ENCODE measurements at regions not wholly inside any gene's neighbourhood (a gene's known extent, or its start where the extent isn't known, plus 50 kb on each side); places are given as distances from the start of the nearest gene placed in this dataset.
"Not testable (repeated sequence)": the region's sequence is repeated elsewhere in the genome, so short reads cannot be mapped to it uniquely, and the experiment has no call there.

DNA sequence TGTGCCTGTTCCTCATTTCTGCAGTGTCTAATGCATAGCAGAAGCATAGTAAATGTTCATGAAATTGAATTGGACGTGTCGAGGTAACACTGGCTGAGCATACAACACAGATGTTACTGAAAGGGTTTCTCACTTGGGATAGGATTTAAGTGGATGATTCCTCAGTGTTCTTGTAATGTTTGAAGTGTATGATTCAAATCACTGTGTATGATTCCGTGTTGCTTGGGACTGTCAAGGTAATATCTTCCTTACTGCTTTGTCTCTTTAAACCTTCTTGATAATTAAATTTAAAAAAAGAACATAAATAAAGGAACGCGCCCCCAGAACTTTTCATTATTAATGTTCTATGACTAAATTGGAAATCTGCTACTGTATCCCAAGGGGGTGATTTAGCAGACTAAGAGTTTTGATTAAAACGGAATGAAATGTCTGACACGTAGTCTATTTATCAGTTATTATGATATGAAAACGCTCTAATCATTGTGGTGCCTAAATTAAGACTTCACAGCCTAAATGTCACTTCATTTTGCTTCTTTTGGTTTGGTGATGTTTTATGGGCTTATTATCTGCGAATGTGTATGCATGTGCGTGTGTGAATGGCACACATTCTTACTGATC, 696.9 kb upstream of the EPHA5 start:
- Histone ChIP-seq H3K27me3 (ENCODE audit: insufficient read depth) (no peaks in the 10 kb centered on the region), H3K27ac (ENCODE audit: low read depth in 2 of 2, low read length in 1 of 2) (no peak overlapping the region), H3K4me2 (no peak overlapping the region), H3K79me2 (ENCODE audit: insufficient read depth) (no peaks in the 10 kb centered on the region), H3K9ac (no peak overlapping the region), H2AFZ (ENCODE audit: low read depth) (no peak overlapping the region), H3F3A (replicated peaks; ENCODE audit: insufficient read depth) (no peaks in the 10 kb centered on the region), H3K4me1 (ENCODE audit: control insufficient read depth in 1 of 2, insufficient read depth in 2 of 2, low read depth in 1 of 2, low read length in 1 of 2) (no peaks in the 10 kb centered on the region), H3K9me2 (no peaks in the 10 kb centered on the region), H3K9me3 (no peaks in the 10 kb centered on the region), H3K36me3 (replicated peaks in 1 of 2; ENCODE audit: control insufficient read depth in 1 of 2, insufficient read depth in 2 of 2, low read length in 1 of 2) (no peaks in the 10 kb centered on the region), H4K20me1 (ENCODE audit: insufficient read depth) (no peaks in the 10 kb centered on the region), H3K4me3 (ENCODE audit: low read depth in 2 of 2, low read length in 1 of 2) (no peak overlapping the region)
- 8% methylated on average over 10 of the region's 10 CpGs for WGBS (ENCODE audit: low lambda C conversion rate)
- no peak for TF ChIP-seq NRF1 (IDR thresholded peaks at IDR 0.05; ENCODE audit: low read depth, low read length)
- no peak for TF ChIP-seq YY1 (IDR thresholded peaks at IDR 0.05; ENCODE audit: low read depth)
- TF ChIP-seq, protein P1, sequence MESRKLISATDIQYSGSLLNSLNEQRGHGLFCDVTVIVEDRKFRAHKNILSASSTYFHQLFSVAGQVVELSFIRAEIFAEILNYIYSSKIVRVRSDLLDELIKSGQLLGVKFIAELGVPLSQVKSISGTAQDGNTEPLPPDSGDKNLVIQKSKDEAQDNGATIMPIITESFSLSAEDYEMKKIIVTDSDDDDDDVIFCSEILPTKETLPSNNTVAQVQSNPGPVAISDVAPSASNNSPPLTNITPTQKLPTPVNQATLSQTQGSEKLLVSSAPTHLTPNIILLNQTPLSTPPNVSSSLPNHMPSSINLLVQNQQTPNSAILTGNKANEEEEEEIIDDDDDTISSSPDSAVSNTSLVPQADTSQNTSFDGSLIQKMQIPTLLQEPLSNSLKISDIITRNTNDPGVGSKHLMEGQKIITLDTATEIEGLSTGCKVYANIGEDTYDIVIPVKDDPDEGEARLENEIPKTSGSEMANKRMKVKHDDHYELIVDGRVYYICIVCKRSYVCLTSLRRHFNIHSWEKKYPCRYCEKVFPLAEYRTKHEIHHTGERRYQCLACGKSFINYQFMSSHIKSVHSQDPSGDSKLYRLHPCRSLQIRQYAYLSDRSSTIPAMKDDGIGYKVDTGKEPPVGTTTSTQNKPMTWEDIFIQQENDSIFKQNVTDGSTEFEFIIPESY (IDR thresholded peaks at IDR 0.05; ENCODE audit: borderline replicate concordance, low read depth), result no peak
- TF ChIP-seq MXI1 (IDR thresholded peaks at IDR 0.05; ENCODE audit: low read depth, low read length), result no peak
- no peak for TF ChIP-seq GATA2 (CRISPR knock-in tag; IDR thresholded peaks at IDR 0.05)
- TF ChIP-seq MEF2A (IDR thresholded peaks at IDR 0.05; ENCODE audit: borderline replicate concordance, low read depth), result no peak
- TF ChIP-seq TAF1 (IDR thresholded peaks at IDR 0.05; ENCODE audit: borderline replicate concordance, low read depth, low read length), result no peak
- TF ChIP-seq POLR2AphosphoS5 (IDR thresholded peaks at IDR 0.05; ENCODE audit: low read depth, low read length), result no peak
- no peak for TF ChIP-seq ELF1 (IDR thresholded peaks at IDR 0.05)
- TF ChIP-seq RAD21 (IDR thresholded peaks at IDR 0.05; ENCODE audit: low read length), result no peak
- TF ChIP-seq FOXJ3 (CRISPR knock-in tag; IDR thresholded peaks at IDR 0.05), result no peak
- no peak for TF ChIP-seq SMC3 (IDR thresholded peaks at IDR 0.05; ENCODE audit: low read depth, low read length)
- no peak for TF ChIP-seq RXRA (IDR thresholded peaks at IDR 0.05; ENCODE audit: borderline replicate concordance, low read depth)
- POLR2A ChIA-PET, result no interaction called here
- DNase-seq, result no peak
- CTCF ChIA-PET, result no interaction called here

DNA sequence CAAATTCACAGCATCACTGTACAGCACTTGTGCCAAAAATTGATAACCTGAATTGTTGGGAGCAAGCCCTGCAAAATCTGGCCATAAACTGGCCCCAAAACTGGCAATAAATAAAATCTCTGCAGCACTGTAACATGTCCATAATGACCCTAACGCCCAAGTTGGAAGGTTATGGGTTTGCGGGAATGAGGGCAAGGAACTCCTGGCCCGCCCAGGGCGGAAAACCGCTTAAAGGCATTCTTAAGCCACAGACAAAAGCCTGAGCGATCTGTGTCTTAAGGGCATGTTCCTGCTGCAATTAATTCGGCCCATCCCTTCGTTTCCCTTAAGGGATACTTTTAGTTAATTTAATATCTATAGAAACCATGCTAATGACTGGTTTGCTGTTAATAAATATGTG, 690.1 kb upstream of the EPHA5 start:
- H3K9ac ChIP-seq; H3K9me3 ChIP-seq; H3K4me1 ChIP-seq (ENCODE audit: control insufficient read depth in 1 of 2, insufficient read depth in 2 of 2, low read depth in 1 of 2, low read length in 1 of 2); H3K4me3 ChIP-seq (ENCODE audit: low read depth in 2 of 2, low read length in 1 of 2); H3K27me3 ChIP-seq (ENCODE audit: insufficient read depth); H2AFZ ChIP-seq (ENCODE audit: low read depth); H3K4me2 ChIP-seq; H3K9me2 ChIP-seq; H3K36me3 ChIP-seq (replicated peaks in 1 of 2; ENCODE audit: control insufficient read depth in 1 of 2, insufficient read depth in 2 of 2, low read length in 1 of 2); POLR2A ChIA-PET; H3F3A ChIP-seq (replicated peaks; ENCODE audit: insufficient read depth); H4K20me1 ChIP-seq (ENCODE audit: insufficient read depth); H3K27ac ChIP-seq (ENCODE audit: low read depth in 2 of 2, low read length in 1 of 2); H3K79me2 ChIP-seq (ENCODE audit: insufficient read depth); DNase-seq; CTCF ChIA-PET: not testable (repeated sequence)
- WGBS (ENCODE audit: low lambda C conversion rate), result 8% methylated on average over 7 of the region's 8 CpGs

Measured in SK-N-SH (cell line).